Parathyroid adenoma (tissue), 2 donors: ENCODE measurements at regions not wholly inside any gene's neighbourhood (a gene's known extent, or its start where the extent isn't known, plus 50 kb on each side); places are given as distances from the start of the nearest gene placed in this dataset.

Source experiments
- H2AFZ ChIP-seq: fragments of 300-600 bp; sonication (generic); one replicate; pipeline ENCODE4 v1.7.0; 2017; ENCODE audit warnings: antibody characterized with exemption, mild to moderate bottlenecking
- H3K27ac ChIP-seq: fragments of 300-600 bp; sonication (generic); one replicate; pipeline ENCODE4 v1.7.0; 2017
- H3K27me3 ChIP-seq: fragments of 300-600 bp; sonication (generic); one replicate; pipeline ENCODE4 v1.7.0; 2017; ENCODE audit warnings: low read length; ENCODE audit not compliant: control insufficient read depth, insufficient read depth
- H3K36me3 ChIP-seq: fragments of 300-600 bp; sonication (generic); one replicate; pipeline ENCODE4 v1.7.0; 2017; ENCODE audit warnings: low read length; ENCODE audit not compliant: control insufficient read depth, insufficient read depth
- H3K4me1 ChIP-seq: fragments of 300-600 bp; sonication (generic); one replicate; pipeline ENCODE4 v1.7.0; 2017; ENCODE audit warnings: control low read depth
- H3K4me2 ChIP-seq: fragments of 300-600 bp; sonication (generic); one replicate; pipeline ENCODE4 v1.7.0; 2017; ENCODE audit warnings: low read length
- H3K4me3 ChIP-seq: fragments of 300-600 bp; sonication (generic); one replicate; pipeline ENCODE4 v1.7.0; 2017; ENCODE audit warnings: low read depth, low read length
- H3K79me2 ChIP-seq: fragments of 300-600 bp; sonication (generic); one replicate; pipeline ENCODE4 v1.7.0; 2017; ENCODE audit warnings: control low read depth
- H3K9ac ChIP-seq: fragments of 300-600 bp; sonication (generic); one replicate; pipeline ENCODE4 v1.7.0; 2017; ENCODE audit warnings: mild to moderate bottlenecking
- H3K9me3 ChIP-seq: fragments of 300-600 bp; sonication (generic); one replicate; pipeline ENCODE4 v1.7.0; 2017; ENCODE audit warnings: low read length; ENCODE audit not compliant: control insufficient read depth
- CTCF ChIP-seq: fragments of 300-600 bp; sonication (generic); IDR thresholded peaks from one replicate; pipeline ENCODE4 v1.7.0; 2017; ENCODE audit warnings: antibody characterized with exemption, mild to moderate bottlenecking
- donor health status: primary hyperparathyroidism.

DNA sequence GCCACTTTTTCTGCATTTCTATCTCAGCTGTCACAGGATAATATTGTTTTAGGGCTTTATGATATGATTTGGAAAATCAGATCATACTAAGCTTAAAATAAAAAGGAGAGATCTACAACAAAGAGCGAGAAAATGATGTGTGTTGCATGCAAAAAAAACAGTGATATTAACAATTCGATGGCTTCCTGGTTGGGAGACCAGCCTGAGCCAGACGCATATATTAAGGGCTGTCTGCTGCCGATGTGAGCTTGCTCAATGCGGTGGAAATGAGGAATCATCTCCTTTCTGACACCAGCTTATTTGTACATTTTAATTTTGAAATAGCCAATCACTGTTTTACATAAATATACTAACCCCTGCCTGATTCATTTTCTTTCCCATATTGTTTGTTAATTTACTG lies 862.6 kb downstream of the USP25 start:
- no peak for TF ChIP-seq CTCF

DNA sequence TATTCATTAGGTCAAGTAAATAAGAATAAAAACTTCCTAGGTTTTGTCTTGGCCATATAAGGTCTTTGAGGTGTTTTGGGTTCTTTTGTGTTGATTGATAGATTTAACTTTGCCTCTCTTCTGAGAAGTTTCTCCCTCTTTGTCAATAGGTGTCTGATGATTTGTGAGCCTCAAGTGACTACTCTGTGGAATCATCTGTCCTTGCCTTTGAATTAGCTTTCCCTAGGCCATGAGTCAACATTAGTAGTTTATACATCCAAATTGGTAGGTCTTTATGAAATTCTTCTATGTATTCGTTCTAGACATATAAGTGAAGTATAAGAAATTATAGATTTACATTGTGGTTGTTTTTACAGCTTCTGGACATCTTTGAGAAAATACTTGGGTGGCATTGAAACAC lies 864.4 kb downstream of the USP25 start:
- no peak for TF ChIP-seq CTCF
- Histone ChIP-seq H3K27ac (no peak overlapping the region), H3K4me2 (no peak overlapping the region), H3K9me3 (no peaks in the 10 kb centered on the region), H3K79me2 (no peaks in the 10 kb centered on the region), H3K27me3 (no peaks in the 10 kb centered on the region), H3K4me3 (no peak overlapping the region), H3K9ac (no peak overlapping the region), H3K36me3 (no peaks in the 10 kb centered on the region), H3K4me1 (no peaks in the 10 kb centered on the region), H2AFZ (no peak overlapping the region)

More for the DNA sequence above, 862.6 kb downstream of the USP25 start:
- Histone ChIP-seq H3K79me2 (no peaks in the 10 kb centered on the region), H3K9ac (no peak overlapping the region), H3K4me2 (no peak overlapping the region), H3K27ac (no peak overlapping the region), H3K4me3 (no peak overlapping the region), H3K4me1 (no peaks in the 10 kb centered on the region), H3K36me3 (no peaks in the 10 kb centered on the region), H3K9me3 (no peaks in the 10 kb centered on the region), H3K27me3 (no peaks in the 10 kb centered on the region), H2AFZ (no peak overlapping the region)

GRCh38 chr21:16596369-16596768 lies 866.6 kb downstream of the USP25 start:
- TF ChIP-seq CTCF, result no peak
- Histone ChIP-seq H3K4me3 (no peak overlapping the region), H3K27me3 (no peaks in the 10 kb centered on the region), H3K4me2 (no peak overlapping the region), H3K36me3 (no peaks in the 10 kb centered on the region), H3K27ac (no peak overlapping the region), H3K4me1 (no peaks in the 10 kb centered on the region), H3K9me3 (no peaks in the 10 kb centered on the region), H2AFZ (no peak overlapping the region), H3K79me2 (no peaks in the 10 kb centered on the region), H3K9ac (no peak overlapping the region)

DNA sequence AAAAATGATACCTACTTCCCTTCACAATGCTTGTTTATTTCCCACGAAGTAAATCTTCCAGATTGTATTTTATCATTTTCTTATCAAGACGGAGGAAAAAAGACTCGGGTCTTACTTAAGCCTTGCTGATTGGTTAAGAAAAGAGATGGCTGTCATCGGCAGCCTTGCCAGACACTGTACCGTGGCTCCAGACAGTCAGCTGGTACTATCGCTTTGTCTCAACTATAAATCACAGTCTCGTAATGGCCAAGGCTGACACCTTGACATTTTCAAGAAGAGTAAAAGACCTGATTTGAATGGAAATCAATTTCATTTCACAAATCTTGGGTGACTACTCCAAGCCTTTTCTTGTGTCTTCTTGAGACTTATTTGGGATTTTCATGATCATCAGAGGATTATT lies 868.0 kb downstream of the USP25 start:
- no peak overlapping the region for H3K27ac ChIP-seq
- no peaks in the 10 kb centered on the region for H3K79me2 ChIP-seq
- H3K9ac ChIP-seq, result no peak overlapping the region
- H3K36me3 ChIP-seq, result no peaks in the 10 kb centered on the region
- H2AFZ ChIP-seq, result no peak overlapping the region
- H3K4me1 ChIP-seq, result no peaks in the 10 kb centered on the region
- no peaks in the 10 kb centered on the region for H3K9me3 ChIP-seq
- H3K27me3 ChIP-seq, result no peaks in the 10 kb centered on the region
- H3K4me2 ChIP-seq, result no peak overlapping the region
- H3K4me3 ChIP-seq, result no peak overlapping the region
- no peak for TF ChIP-seq CTCF

DNA sequence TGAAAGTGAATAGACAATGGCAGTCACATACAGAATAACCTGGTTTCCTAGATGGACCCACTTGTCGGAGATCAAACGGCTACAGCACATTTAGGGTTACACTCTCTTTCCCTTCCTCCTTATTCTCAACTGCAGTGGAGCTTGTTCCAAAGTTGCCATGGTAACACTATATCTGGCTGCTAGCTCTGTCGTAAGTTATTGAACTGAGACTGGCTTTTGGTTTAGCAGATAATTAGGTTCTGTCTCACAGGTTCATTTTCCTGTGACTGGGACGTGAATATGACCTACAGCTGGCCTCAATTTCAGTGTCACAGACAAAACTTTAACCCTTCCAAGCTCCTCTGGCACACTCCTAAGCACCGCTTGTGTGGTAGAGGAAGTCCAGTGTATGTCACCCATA lies 875.8 kb downstream of the USP25 start:
- Histone ChIP-seq H3K9me3 (no peaks in the 10 kb centered on the region), H3K4me2 (no peak overlapping the region), H3K36me3 (no peaks in the 10 kb centered on the region), H3K4me1 (no peaks in the 10 kb centered on the region), H3K27ac (no peak overlapping the region), H3K4me3 (no peak overlapping the region), H2AFZ (no peak overlapping the region), H3K9ac (no peak overlapping the region), H3K27me3 (no peaks in the 10 kb centered on the region), H3K79me2 (no peaks in the 10 kb centered on the region)
- TF ChIP-seq CTCF, result no peak
